Spleen (tissue), 11 donors: ENCODE measurements at regions not wholly inside any gene's neighbourhood (a gene's known extent, or its start where the extent isn't known, plus 50 kb on each side); places are given as distances from the start of the nearest gene placed in this dataset.

Experiments used
- DNase-seq: peaks from one replicate; pipeline ENCODE4 v3.0.0-alpha.2; 2020
- H3K27ac ChIP-seq, 8 donors: fragments of 200-600 bp; sonication (generic) in 7 of 8; 1 replicate in 4 of 8; 2 replicates in 4 of 8; pipeline versions ENCODE4 v1.5.0 to v1.8.0; 2016 to 2021; ENCODE audit warnings: inconsistent platforms in 4 of 8, mild to moderate bottlenecking in 4 of 8, moderate library complexity in 1 of 8
- H3K27me3 ChIP-seq, 7 donors: fragments of 200-600 bp; sonication (generic) in 6 of 7; replicated peaks in 1 of 7; 1 replicate in 4 of 7; 2 replicates in 3 of 7; pipeline versions ENCODE4 v1.5.0 to v1.8.0; 2016 to 2021; ENCODE audit warnings: inconsistent platforms in 3 of 7, mild to moderate bottlenecking in 1 of 7
- H3K36me3 ChIP-seq, 6 donors: fragments of 200-600 bp; sonication (generic) in 5 of 6; 1 replicate in 4 of 6; 2 replicates in 2 of 6; pipeline versions ENCODE4 v1.5.0 to v1.8.0; 2016 to 2021; ENCODE audit warnings: inconsistent platforms in 2 of 6
- H3K4me1 ChIP-seq, 6 donors: fragments of 200-600 bp; sonication (generic) in 5 of 6; 1 replicate in 3 of 6; 2 replicates in 3 of 6; pipeline versions ENCODE4 v1.5.0 to v1.8.0; 2016 to 2021; ENCODE audit warnings: inconsistent platforms in 3 of 6
- H3K4me3 ChIP-seq, 8 donors: fragments of 200-600 bp; sonication (generic) in 7 of 8; 1 replicate in 4 of 8; 2 replicates in 4 of 8; pipeline versions ENCODE4 v1.5.0 to v1.8.0; 2016 to 2021; ENCODE audit warnings: inconsistent platforms in 4 of 8, mild to moderate bottlenecking in 4 of 8, moderate library complexity in 2 of 8
- H3K9me3 ChIP-seq, 8 donors: fragments of 200-600 bp; sonication (generic) in 7 of 8; 1 replicate in 4 of 8; 2 replicates in 4 of 8; pipeline versions ENCODE4 v1.5.0 to v1.8.0; 2016 to 2021; ENCODE audit warnings: inconsistent platforms in 4 of 8
- CTCF ChIP-seq, 11 experiments: fragments of 200-600 bp in 7 of 11; fragments of 450-650 bp in 4 of 11; sonication (generic) in 4 of 11; IDR thresholded peaks in 8 of 11; conservative IDR thresholded peaks in 3 of 11; 1 replicate in 7 of 11; 2 replicates in 4 of 11; pipeline versions ENCODE4 v1.4.0 to v1.8.0; 2016 to 2021; ENCODE audit warnings: antibody characterized with exemption in 11 of 11, inconsistent platforms in 4 of 11, mild to moderate bottlenecking in 1 of 11
- POLR2A ChIP-seq, 3 donors: fragments of 450-650 bp; IDR thresholded peaks; one replicate each; pipeline ENCODE4 v1.5.1; 2017; ENCODE audit warnings: antibody characterized with exemption in 3 of 3, mild to moderate bottlenecking in 1 of 3
- POLR2AphosphoS5 ChIP-seq, 3 donors: sonication (generic); formaldehyde crosslinking; IDR thresholded peaks; one replicate each; pipeline ENCODE4 v1.5.1; 2017; ENCODE audit warnings: antibody characterized with exemption in 3 of 3
- WGBS, 5 donors: extraction: QIAGEN DNeasy Blood & Tissue Kit in 3 of 5; methylation state at CpG; one replicate each; pipeline versions ENCODE4 v1.1.5 to v1.1.7; 2013 to 2018; 5-methylcytosine and 5-hydroxymethylcytosine counted together
- intact Hi-C: fragments of 100-400 bp; cut with DNase I; formaldehyde crosslinking; loops from one replicate; pipeline ENCODE4 v1.15.0; 2023; ENCODE audit warnings: low total_unique reads
- donor health status: healthy with polysubstance abuse.
- donor health status: DM: no; HTN: no; CAD: no; lungs with moderate emphysema.
- donor health status: DM: no; HTN: no; CAD: no.
- donor health status: Bipolar disorder and iron deficiency.
- donor health status: healthy.
- donor health status: DM: no; HTN: no; CAD: no.
- donor health status: DM: yes; HTN: yes; CAD: no.

GRCh38 chr10:28788762-28789161, 111.4 kb downstream of the BAMBI start:
- H3K36me3 ChIP-seq: no peaks in the 10 kb centered on the region
- H3K4me1 ChIP-seq: no peaks in the 10 kb centered on the region
- TF ChIP-seq POLR2AphosphoS5 (IDR thresholded peaks at IDR 0.05): no peak
- H3K27me3 ChIP-seq: peaks cover 0 to 17% (median 0%) of the 10 kb centered on the region in 7 donors
- no peaks in the 10 kb centered on the region for H3K9me3 ChIP-seq
- DNase-seq: no peak
- H3K4me3 ChIP-seq: no peak overlapping the region
- H3K27ac ChIP-seq: no peak overlapping the region
- 87 to 91% (median 88%) methylated on average over 5 of the region's 5 CpGs for WGBS, 5 donors
- intact Hi-C loops: no loop called here

GRCh38 chr10:28790146-28790545, 112.8 kb downstream of the BAMBI start:
- no peak for DNase-seq
- no peak for TF ChIP-seq CTCF (IDR thresholded peaks at IDR 0.05 in 8 of 11, conservative IDR thresholded peaks at IDR 0.05 in 3 of 11)
- no peak for TF ChIP-seq POLR2AphosphoS5 (IDR thresholded peaks at IDR 0.05)
- TF ChIP-seq POLR2A (IDR thresholded peaks at IDR 0.05): no peak
- Histone ChIP-seq H3K27me3 (peaks cover 0 to 17% (median 0%) of the 10 kb centered on the region in 7 donors), H3K9me3 (no peaks in the 10 kb centered on the region), H3K36me3 (no peaks in the 10 kb centered on the region), H3K4me1 (no peaks in the 10 kb centered on the region), H3K4me3 (no peak overlapping the region), H3K27ac (no peak overlapping the region)
- intact Hi-C loops: no loop called here
- WGBS, 5 donors: 80 to 92% (median 89%) methylated on average over 8 of the region's 8 CpGs

GRCh38 chr10:28793482-28793881, 116.2 kb downstream of the BAMBI start:
- DNase-seq: no peak
- no peaks in the 10 kb centered on the region for H3K4me1 ChIP-seq
- intact Hi-C loops: no loop called here
- no peak overlapping the region for H3K4me3 ChIP-seq
- WGBS, 5 donors: 73 to 88% (median 81%) methylated on average over 3 of the region's 3 CpGs
- H3K27ac ChIP-seq: no peak overlapping the region
- TF ChIP-seq POLR2AphosphoS5 (IDR thresholded peaks at IDR 0.05) (no peak), POLR2A (IDR thresholded peaks at IDR 0.05) (no peak), CTCF (IDR thresholded peaks at IDR 0.05 in 8 of 11, conservative IDR thresholded peaks at IDR 0.05 in 3 of 11) (no peak)
- no peaks in the 10 kb centered on the region for H3K9me3 ChIP-seq
- H3K36me3 ChIP-seq: no peaks in the 10 kb centered on the region
- peaks cover 0 to 5% (median 0%) of the 10 kb centered on the region in 7 donors for H3K27me3 ChIP-seq

GRCh38 chr10:28794986-28795385, 117.7 kb downstream of the BAMBI start:
- H3K27me3 ChIP-seq: no peaks in the 10 kb centered on the region
- intact Hi-C loops: no loop called here

More at GRCh38 chr10:28794986-28795385, 117.7 kb downstream of the BAMBI start:
- Histone ChIP-seq H3K4me3 (no peak overlapping the region), H3K27ac (no peak overlapping the region), H3K36me3 (no peaks in the 10 kb centered on the region), H3K4me1 (no peaks in the 10 kb centered on the region), H3K9me3 (no peaks in the 10 kb centered on the region)
- no peak for DNase-seq
- 84 to 98% (median 92%) methylated on average over 3 of the region's 3 CpGs for whole genome bisulfite sequencing, 5 donors
- TF ChIP-seq POLR2A (IDR thresholded peaks at IDR 0.05) (no peak), CTCF (IDR thresholded peaks at IDR 0.05 in 8 of 11, conservative IDR thresholded peaks at IDR 0.05 in 3 of 11) (no peak), POLR2AphosphoS5 (IDR thresholded peaks at IDR 0.05) (no peak)
